RWPE2 (cell line): ENCODE measurements at regions not wholly inside any gene's neighbourhood (a gene's known extent, or its start where the extent isn't known, plus 50 kb on each side); places are given as distances from the start of the nearest gene placed in this dataset.
A peak's percentile ranks its signal among the peaks of the same experiment; 100 is the strongest.

Source experiments
- ATAC-seq: fragments of 200-7000 bp; cut with Tn5 transposase; 3 replicates; pipeline ENCODE4 v1.9.1; 2021; ENCODE audit warnings: low read depth
- DNase-seq: peaks from one replicate; pipeline ENCODE4 v3.0.0-alpha.2; 2020; ENCODE audit warnings: low spot score
- H3K27ac ChIP-seq: fragments of 450-650 bp; 2 replicates; pipeline ENCODE4 v1.5.1; 2017; ENCODE audit warnings: mild to moderate bottlenecking; ENCODE audit not compliant: poor library complexity, severe bottlenecking
- H3K27me3 ChIP-seq: fragments of 250-450 bp; sonication (Bioruptor Pico); 2 replicates; pipeline ENCODE4 v1.5.1; 2021; ENCODE audit warnings: mild to moderate bottlenecking, moderate library complexity; ENCODE audit not compliant: insufficient read depth, poor library complexity, severe bottlenecking
- H3K36me3 ChIP-seq: fragments of 250-450 bp; sonication (Bioruptor Pico); 2 replicates; pipeline ENCODE4 v1.5.1; 2020; ENCODE audit warnings: low read depth, mild to moderate bottlenecking, moderate library complexity
- H3K4me1 ChIP-seq: fragments of 250-450 bp; sonication (Bioruptor Pico); 2 replicates; pipeline ENCODE4 v1.5.1; 2021; ENCODE audit warnings: mild to moderate bottlenecking, moderate library complexity; ENCODE audit not compliant: insufficient read depth, poor library complexity, severe bottlenecking
- H3K4me3 ChIP-seq: fragments of 250-450 bp; sonication (Bioruptor Pico); 2 replicates; pipeline ENCODE4 v1.5.1; 2021; ENCODE audit warnings: mild to moderate bottlenecking, moderate library complexity; ENCODE audit not compliant: severe bottlenecking
- H3K9me3 ChIP-seq: fragments of 250-450 bp; sonication (Bioruptor Pico); 2 replicates; pipeline ENCODE4 v1.5.1; 2021; ENCODE audit warnings: mild to moderate bottlenecking, moderate library complexity; ENCODE audit not compliant: severe bottlenecking
- TF ChIP-seq, protein P1 (sequence below): fragments of 450-650 bp; IDR thresholded peaks from one replicate; pipeline ENCODE4 v1.5.1; 2017; ENCODE audit warnings: mild to moderate bottlenecking, moderate library complexity; ENCODE audit not compliant: poor library complexity, severe bottlenecking

DNA sequence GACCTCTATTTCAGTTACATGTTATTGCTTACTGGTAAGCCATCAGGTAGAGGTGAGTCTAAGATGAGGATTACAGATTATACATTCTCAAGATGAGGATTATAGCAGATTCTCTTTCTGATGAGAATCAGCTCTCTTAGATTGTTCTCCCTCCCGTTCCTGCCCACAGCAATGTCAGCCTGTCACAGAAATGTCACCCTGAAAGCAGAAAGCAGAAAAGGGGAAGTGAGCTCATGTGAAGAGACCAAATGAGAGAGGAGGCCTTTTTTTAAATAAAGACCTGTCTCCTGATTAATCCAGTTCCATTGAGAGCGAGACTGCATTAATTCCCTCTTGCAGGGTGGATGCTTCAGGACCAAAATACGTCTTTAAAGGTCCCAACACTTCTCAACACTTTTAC is 445.6 kb downstream of the KCTD12 start:
- no peaks in the 10 kb centered on the region for H3K9me3 ChIP-seq
- ATAC-seq, result no peak
- H3K27me3 ChIP-seq, result no peaks in the 10 kb centered on the region
- TF ChIP-seq, protein P1, sequence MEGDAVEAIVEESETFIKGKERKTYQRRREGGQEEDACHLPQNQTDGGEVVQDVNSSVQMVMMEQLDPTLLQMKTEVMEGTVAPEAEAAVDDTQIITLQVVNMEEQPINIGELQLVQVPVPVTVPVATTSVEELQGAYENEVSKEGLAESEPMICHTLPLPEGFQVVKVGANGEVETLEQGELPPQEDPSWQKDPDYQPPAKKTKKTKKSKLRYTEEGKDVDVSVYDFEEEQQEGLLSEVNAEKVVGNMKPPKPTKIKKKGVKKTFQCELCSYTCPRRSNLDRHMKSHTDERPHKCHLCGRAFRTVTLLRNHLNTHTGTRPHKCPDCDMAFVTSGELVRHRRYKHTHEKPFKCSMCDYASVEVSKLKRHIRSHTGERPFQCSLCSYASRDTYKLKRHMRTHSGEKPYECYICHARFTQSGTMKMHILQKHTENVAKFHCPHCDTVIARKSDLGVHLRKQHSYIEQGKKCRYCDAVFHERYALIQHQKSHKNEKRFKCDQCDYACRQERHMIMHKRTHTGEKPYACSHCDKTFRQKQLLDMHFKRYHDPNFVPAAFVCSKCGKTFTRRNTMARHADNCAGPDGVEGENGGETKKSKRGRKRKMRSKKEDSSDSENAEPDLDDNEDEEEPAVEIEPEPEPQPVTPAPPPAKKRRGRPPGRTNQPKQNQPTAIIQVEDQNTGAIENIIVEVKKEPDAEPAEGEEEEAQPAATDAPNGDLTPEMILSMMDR, result no peak
- H3K4me3 ChIP-seq, result no peak overlapping the region
- no peaks in the 10 kb centered on the region for H3K36me3 ChIP-seq
- DNase-seq, result no peak
- H3K27ac ChIP-seq, result no peak overlapping the region
- no peaks in the 10 kb centered on the region for H3K4me1 ChIP-seq

- Histone ChIP-seq H3K4me1 (no peaks in the 10 kb centered on the region), H3K4me3 (no peak overlapping the region), H3K9me3 (no peaks in the 10 kb centered on the region), H3K27me3 (no peaks in the 10 kb centered on the region), H3K27ac (no peak overlapping the region), H3K36me3 (no peaks in the 10 kb centered on the region)
- TF ChIP-seq, protein P1, result no peak
- ATAC-seq, result no peak
- DNase-seq, result no peak
These were observed 446.7 kb downstream of the KCTD12 start for GRCh38 chr13:76439546-76439945.

GRCh38 chr13:76438050-76438449 is 448.2 kb downstream of the KCTD12 start:
- TF ChIP-seq, protein P1, result no peak
- no peak for DNase-seq
- Histone ChIP-seq H3K36me3 (no peaks in the 10 kb centered on the region), H3K4me1 (no peaks in the 10 kb centered on the region), H3K27ac (no peak overlapping the region), H3K4me3 (no peak overlapping the region), H3K27me3 (no peaks in the 10 kb centered on the region), H3K9me3 (no peaks in the 10 kb centered on the region)
- peak; percentile 79 for ATAC-seq

DNA sequence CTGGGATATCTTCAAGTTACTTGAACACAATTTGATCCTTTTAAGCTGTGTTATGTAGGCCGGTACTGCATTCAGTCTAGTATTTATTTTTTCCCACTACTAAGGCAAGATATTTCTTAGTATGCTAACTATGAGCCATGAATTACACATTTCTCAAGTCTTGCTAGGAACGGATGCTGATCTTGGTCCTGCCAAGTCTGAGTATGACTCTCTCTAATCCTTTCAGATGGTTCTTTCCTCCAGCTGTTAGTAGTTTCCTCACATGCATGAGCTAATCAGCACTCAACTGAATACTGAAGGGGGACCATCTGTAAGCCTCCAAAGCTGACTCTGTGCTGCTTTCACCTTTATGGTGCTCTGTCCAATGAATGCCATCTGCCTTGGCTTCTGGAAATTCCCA is 460.3 kb downstream of the KCTD12 start:
- H3K4me3 ChIP-seq, result no peak overlapping the region
- ATAC-seq (peak; percentile 42; the same call in 1 of the 3 replicates), DNase-seq (no peak)

DNA sequence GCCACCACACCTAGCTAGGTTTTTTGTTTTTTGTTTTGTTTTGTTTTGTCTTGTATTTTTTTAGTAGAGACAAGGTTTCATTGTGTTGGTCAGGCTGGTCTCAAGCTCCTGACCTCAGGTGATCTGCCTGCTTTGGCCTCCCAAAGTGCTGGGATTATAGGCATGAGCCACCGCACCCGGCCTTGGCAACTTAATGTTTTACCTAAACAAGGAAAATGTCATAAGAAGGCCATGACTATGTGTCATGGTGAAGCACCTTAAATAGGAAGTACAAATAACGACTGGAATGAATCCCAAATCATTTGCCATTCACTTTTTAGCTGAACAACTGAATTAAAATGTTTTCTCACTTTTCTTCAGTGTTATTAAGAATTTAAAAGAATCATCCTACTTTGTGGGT is 465.2 kb downstream of the KCTD12 start:
- no peaks in the 10 kb centered on the region for H3K9me3 ChIP-seq
- TF ChIP-seq, protein P1, result no peak
- DNase-seq, result no peak
- no peak overlapping the region for H3K27ac ChIP-seq
- H3K36me3 ChIP-seq, result no peaks in the 10 kb centered on the region
- no peaks in the 10 kb centered on the region for H3K4me1 ChIP-seq
- ATAC-seq, result no peak
- H3K4me3 ChIP-seq, result no peak overlapping the region
- no peaks in the 10 kb centered on the region for H3K27me3 ChIP-seq

More for the DNA sequence above, 460.3 kb downstream of the KCTD12 start:
- no peaks in the 10 kb centered on the region for H3K9me3 ChIP-seq
- H3K36me3 ChIP-seq, result no peaks in the 10 kb centered on the region
- H3K4me1 ChIP-seq, result no peaks in the 10 kb centered on the region
- no peak overlapping the region for H3K27ac ChIP-seq
- no peaks in the 10 kb centered on the region for H3K27me3 ChIP-seq
- TF ChIP-seq, protein P1, result no peak
